ENCODE measurements at regions not wholly inside any gene's neighbourhood (a gene's known extent, or its start where the extent isn't known, plus 50 kb on each side); places are given as distances from the start of the nearest gene placed in this dataset.

GRCh38 chr9:28051559-28052503 lies 478.6 kb upstream of the C9orf72 start:
- Histone ChIP-seq H3K4me3 (ENCODE audit: low read length in 2 of 2) (no peak overlapping the region), H3K27me3 (ENCODE audit: insufficient read depth, low read length) (no peaks in the 10 kb centered on the region), H3K4me1 (ENCODE audit: insufficient read depth, low read length) (no peaks in the 10 kb centered on the region), H3K9me3 (ENCODE audit: control insufficient read depth in 1 of 2, low read length in 2 of 2) (no peaks in the 10 kb centered on the region), H3K36me3 (ENCODE audit: insufficient read depth, low read length) (no peaks in the 10 kb centered on the region), H3K27ac (ENCODE audit: low read depth, low read length) (no peak overlapping the region)
- no peak for DNase-seq
- intact Hi-C loops (cut with micrococcal nuclease) = no loop called here
- no peaks in the 10 kb centered on the region for H3K4me1 Mint-ChIP-seq
- no peak overlapping the region for H3K4me3 Mint-ChIP-seq
- ChIA-PET POLR2A (ENCODE audit: partially characterized antibody) (no interaction called here), CTCF (ENCODE audit: partially characterized antibody) (no interaction called here)
- no peak overlapping the region for H3K27ac Mint-ChIP-seq
- peaks cover 0 to 7% (median 0%) of the 10 kb centered on the region in 8 donors for H3K9me3 Mint-ChIP-seq
- no peaks in the 10 kb centered on the region for H3K36me3 Mint-ChIP-seq
- H3K27me3 Mint-ChIP-seq = no peaks in the 10 kb centered on the region

GRCh38 chr9:28053096-28053777 lies 480.0 kb upstream of the C9orf72 start:
- no peaks in the 10 kb centered on the region for H3K4me1 ChIP-seq (ENCODE audit: insufficient read depth, low read length)
- no peaks in the 10 kb centered on the region for H3K36me3 Mint-ChIP-seq
- no peak overlapping the region for H3K4me3 ChIP-seq (ENCODE audit: low read length in 2 of 2)
- intact Hi-C loops (cut with micrococcal nuclease) = no loop called here
- H3K4me1 Mint-ChIP-seq = no peaks in the 10 kb centered on the region
- ChIA-PET POLR2A (ENCODE audit: partially characterized antibody) (no interaction called here), CTCF (ENCODE audit: partially characterized antibody) (no interaction called here)
- H3K27ac Mint-ChIP-seq = no peak overlapping the region
- H3K9me3 ChIP-seq (ENCODE audit: control insufficient read depth in 1 of 2, low read length in 2 of 2) = no peaks in the 10 kb centered on the region
- H3K27ac ChIP-seq (ENCODE audit: low read depth, low read length) = no peak overlapping the region
- no peaks in the 10 kb centered on the region for H3K27me3 Mint-ChIP-seq
- peaks cover 0 to 7% (median 0%) of the 10 kb centered on the region in 8 donors for H3K9me3 Mint-ChIP-seq
- no peak for DNase-seq
- no peak overlapping the region for H3K4me3 Mint-ChIP-seq
- no peaks in the 10 kb centered on the region for H3K36me3 ChIP-seq (ENCODE audit: insufficient read depth, low read length)
- H3K27me3 ChIP-seq (ENCODE audit: insufficient read depth, low read length) = no peaks in the 10 kb centered on the region

- peaks cover 0 to 7% (median 2%) of the 10 kb centered on the region in 8 donors for H3K9me3 Mint-ChIP-seq
- H3K9me3 ChIP-seq (ENCODE audit: control insufficient read depth in 1 of 2, low read length in 2 of 2) = no peaks in the 10 kb centered on the region
- no peaks in the 10 kb centered on the region for H3K27me3 Mint-ChIP-seq
- H3K4me1 ChIP-seq (ENCODE audit: insufficient read depth, low read length) = no peaks in the 10 kb centered on the region
- H3K27ac ChIP-seq (ENCODE audit: low read depth, low read length) = no peak overlapping the region
- H3K36me3 Mint-ChIP-seq = no peaks in the 10 kb centered on the region
- no peak overlapping the region for H3K4me3 ChIP-seq (ENCODE audit: low read length in 2 of 2)
- no peaks in the 10 kb centered on the region for H3K27me3 ChIP-seq (ENCODE audit: insufficient read depth, low read length)
- H3K4me1 Mint-ChIP-seq = no peaks in the 10 kb centered on the region
- no peak overlapping the region for H3K4me3 Mint-ChIP-seq
- ChIA-PET POLR2A (ENCODE audit: partially characterized antibody) (no interaction called here), CTCF (ENCODE audit: partially characterized antibody) (no interaction called here)
- DNase-seq = no peak
- H3K27ac Mint-ChIP-seq = no peak overlapping the region
- intact Hi-C loops (cut with micrococcal nuclease) = no loop called here
- H3K36me3 ChIP-seq (ENCODE audit: insufficient read depth, low read length) = no peaks in the 10 kb centered on the region
Observed at GRCh38 chr9:28056006-28056405, 482.7 kb upstream of the C9orf72 start.

GRCh38 chr9:28056466-28056865 lies 483.2 kb upstream of the C9orf72 start:
- Histone ChIP-seq H3K27me3 (ENCODE audit: insufficient read depth, low read length) (no peaks in the 10 kb centered on the region), H3K4me3 (ENCODE audit: low read length in 2 of 2) (no peak overlapping the region), H3K4me1 (ENCODE audit: insufficient read depth, low read length) (no peaks in the 10 kb centered on the region), H3K36me3 (ENCODE audit: insufficient read depth, low read length) (no peaks in the 10 kb centered on the region), H3K27ac (ENCODE audit: low read depth, low read length) (no peak overlapping the region), H3K9me3 (ENCODE audit: control insufficient read depth in 1 of 2, low read length in 2 of 2) (no peaks in the 10 kb centered on the region)
- no peak overlapping the region for H3K4me3 Mint-ChIP-seq
- H3K36me3 Mint-ChIP-seq = no peaks in the 10 kb centered on the region
- ChIA-PET CTCF (ENCODE audit: partially characterized antibody) (no interaction called here), POLR2A (ENCODE audit: partially characterized antibody) (no interaction called here)
- H3K9me3 Mint-ChIP-seq = peaks cover 0 to 7% (median 2%) of the 10 kb centered on the region in 8 donors
- H3K27me3 Mint-ChIP-seq = no peaks in the 10 kb centered on the region
- DNase-seq = no peak
- no peaks in the 10 kb centered on the region for H3K4me1 Mint-ChIP-seq
- intact Hi-C loops (cut with micrococcal nuclease) = no loop called here
- no peak overlapping the region for H3K27ac Mint-ChIP-seq

- DNase-seq = no peak
- no peak overlapping the region for H3K27ac ChIP-seq (ENCODE audit: low read depth, low read length)
- H3K9me3 ChIP-seq (ENCODE audit: control insufficient read depth in 1 of 2, low read length in 2 of 2) = no peaks in the 10 kb centered on the region
- no peaks in the 10 kb centered on the region for H3K36me3 Mint-ChIP-seq
- H3K36me3 ChIP-seq (ENCODE audit: insufficient read depth, low read length) = no peaks in the 10 kb centered on the region
- peaks cover 0 to 4% (median under 1%) of the 10 kb centered on the region in 8 donors for H3K9me3 Mint-ChIP-seq
- intact Hi-C loops (cut with micrococcal nuclease) = no loop called here
- H3K4me3 Mint-ChIP-seq = no peak overlapping the region
- ChIA-PET CTCF (ENCODE audit: partially characterized antibody) (no interaction called here), POLR2A (ENCODE audit: partially characterized antibody) (no interaction called here)
- no peaks in the 10 kb centered on the region for H3K4me1 Mint-ChIP-seq
- no peaks in the 10 kb centered on the region for H3K27me3 Mint-ChIP-seq
- H3K4me1 ChIP-seq (ENCODE audit: insufficient read depth, low read length) = no peaks in the 10 kb centered on the region
- no peak overlapping the region for H3K27ac Mint-ChIP-seq
- H3K27me3 ChIP-seq (ENCODE audit: insufficient read depth, low read length) = no peaks in the 10 kb centered on the region
- no peak overlapping the region for H3K4me3 ChIP-seq (ENCODE audit: low read length in 2 of 2)
Observed at GRCh38 chr9:28059192-28059591, 485.9 kb upstream of the C9orf72 start.

GRCh38 chr9:28064241-28064815 lies 491.0 kb upstream of the C9orf72 start:
- CTCF ChIA-PET (ENCODE audit: partially characterized antibody) = interaction anchor here (1.3 kb wide), 1 partner anchor 12 kb away, joined by 3 read pairs; no protein-coding TSS in a partner anchor

GRCh38 chr9:28073270-28073669 lies 500.0 kb upstream of the C9orf72 start:
- DNase-seq = no peak
- Mint-ChIP-seq H3K9me3 (peaks cover 0 to 3% (median 0%) of the 10 kb centered on the region in 8 donors), H3K27me3 (no peaks in the 10 kb centered on the region), H3K27ac (no peak overlapping the region), H3K36me3 (no peaks in the 10 kb centered on the region), H3K4me1 (no peaks in the 10 kb centered on the region), H3K4me3 (no peak overlapping the region)
- intact Hi-C loops (cut with micrococcal nuclease) = no loop called here
- POLR2A ChIA-PET (ENCODE audit: partially characterized antibody) = no interaction called here
- Histone ChIP-seq H3K9me3 (ENCODE audit: control insufficient read depth in 1 of 2, low read length in 2 of 2) (no peaks in the 10 kb centered on the region), H3K27me3 (ENCODE audit: insufficient read depth, low read length) (no peaks in the 10 kb centered on the region), H3K4me1 (ENCODE audit: insufficient read depth, low read length) (no peaks in the 10 kb centered on the region), H3K27ac (ENCODE audit: low read depth, low read length) (no peak overlapping the region), H3K4me3 (ENCODE audit: low read length in 2 of 2) (no peak overlapping the region), H3K36me3 (ENCODE audit: insufficient read depth, low read length) (no peaks in the 10 kb centered on the region)
- CTCF ChIA-PET (ENCODE audit: partially characterized antibody) = no interaction called here

More at GRCh38 chr9:28064241-28064815, 491.0 kb upstream of the C9orf72 start:
- Mint-ChIP-seq H3K4me1 (no peaks in the 10 kb centered on the region), H3K4me3 (no peak overlapping the region), H3K27me3 (no peaks in the 10 kb centered on the region), H3K9me3 (peaks cover 0 to 4% (median 0%) of the 10 kb centered on the region in 8 donors), H3K36me3 (no peaks in the 10 kb centered on the region), H3K27ac (no peak overlapping the region)
- DNase-seq = no peak
- no peak overlapping the region for H3K4me3 ChIP-seq (ENCODE audit: low read length in 2 of 2)
- intact Hi-C loops (cut with micrococcal nuclease) = no loop called here
- no peaks in the 10 kb centered on the region for H3K9me3 ChIP-seq (ENCODE audit: control insufficient read depth in 1 of 2, low read length in 2 of 2)
- H3K36me3 ChIP-seq (ENCODE audit: insufficient read depth, low read length) = no peaks in the 10 kb centered on the region
- POLR2A ChIA-PET (ENCODE audit: partially characterized antibody) = no interaction called here
- no peak overlapping the region for H3K27ac ChIP-seq (ENCODE audit: low read depth, low read length)
- H3K27me3 ChIP-seq (ENCODE audit: insufficient read depth, low read length) = no peaks in the 10 kb centered on the region
- H3K4me1 ChIP-seq (ENCODE audit: insufficient read depth, low read length) = no peaks in the 10 kb centered on the region

Measured in CD4-positive, alpha-beta memory T cell (primary cell).